Heart left ventricle (tissue), 13 donors: ENCODE measurements at regions not wholly inside any gene's neighbourhood (a gene's known extent, or its start where the extent isn't known, plus 50 kb on each side); places are given as distances from the start of the nearest gene placed in this dataset.

ENCODE experiments used
- CTCF ChIP-seq, 12 donors: fragments of 200-600 bp; sonication (generic) in 4 of 12; IDR thresholded peaks; one replicate each; pipeline versions ENCODE4 v1.5.0 to v1.8.0; 2018 to 2022; ENCODE audit warnings: antibody characterized with exemption in 12 of 12, mild to moderate bottlenecking in 5 of 12
- POLR2A ChIP-seq, 2 donors: fragments of 450-650 bp; IDR thresholded peaks; one replicate each; pipeline ENCODE4 v1.6.1; 2017; ENCODE audit warnings: antibody characterized with exemption in 2 of 2, mild to moderate bottlenecking in 2 of 2, moderate library complexity in 2 of 2
- donor health status: ischemic (EF 13 %, LVEDD 7.1; RV severe dilation, severe dysfunction).
- donor health status: DM: no; HTN: yes; CAD: no.
- donor health status: DM: no; HTN: no; CAD: no.
- donor health status: ischemic (EF 25% LVEDD 6.9; RV normal size, moderate dysfunction).
- donor health status: ischemic (EF 25% LVEDD 5.7; RV mildly dilated, moderate dysfunction).
- donor health status: ischemic (EF 35%, LVEDD 5.7; RV mildly dilated, moderate dysfunction).
- donor health status: nonischemic (EF 11% LVEDD 7.7; RV severe dilation, severe dysfunction).
- donor health status: DM: yes; HTN: yes; CAD: no.
- donor health status: PGD.
- donor health status: ischemic (EF 29% LVEDD 5.4; RV normal size, mild dysfunction).
- donor health status: nonischemic (EF 23%, LVEDD 6.1; RV moderate dilation, normal function).

- no peak for TF ChIP-seq CTCF (IDR thresholded peaks at IDR 0.05)
- TF ChIP-seq POLR2A (IDR thresholded peaks at IDR 0.05), result no peak
Observed at GRCh38 chr3:168330983-168331382, 235.3 kb upstream of the GOLIM4 start.
